PC-3 (cell line): ENCODE measurements at regions not wholly inside any gene's neighbourhood (a gene's known extent, or its start where the extent isn't known, plus 50 kb on each side); places are given as distances from the start of the nearest gene placed in this dataset.

Source experiments
- ATAC-seq: fragments of 200-7000 bp; cut with Tn5 transposase; 2 replicates; pipeline ENCODE4 v1.9.1; 2020; ENCODE audit warnings: mild to moderate bottlenecking, moderate library complexity
- BruUV-seq: library from RNA; stranded (reverse); fragments of 400-500 nt; replicated peaks from 2 replicates; lab custom pipeline; 2021; lab: Mats Ljungman, UMichigan
- CTCF ChIA-PET: fragments of 300-600 bp; sonication (Branson Sonifier 250); formaldehyde crosslinking; loops from one replicate; lab custom pipeline; 2022; ENCODE audit warnings: antibody characterized with exemption; lab: Charles Lee
- POLR2A ChIA-PET: fragments of 300-600 bp; sonication (Branson Sonifier 250); formaldehyde crosslinking; loops from one replicate; lab custom pipeline; 2022; ENCODE audit warnings: antibody characterized with exemption; ENCODE audit not compliant: unreplicated experiment; lab: Charles Lee
- DNase-seq: peaks from one replicate; pipeline ENCODE4 v3.0.0-alpha.2; 2015
- H2AFZ ChIP-seq: fragments of 300-600 bp; sonication (generic); 2 replicates; pipeline ENCODE4 v1.6.0; 2016; ENCODE audit warnings: antibody characterized with exemption, low read length
- H3F3A ChIP-seq: fragments of 300-600 bp; sonication (generic); one replicate; pipeline ENCODE4 v1.6.0; 2017; ENCODE audit warnings: antibody characterized with exemption, low read length, control low read depth, mild to moderate bottlenecking; ENCODE audit not compliant: unreplicated experiment
- H3K27ac ChIP-seq: fragments of 300-600 bp; sonication (generic); 2 replicates; pipeline ENCODE4 v1.5.1; 2016; ENCODE audit warnings: mild to moderate bottlenecking, low read length
- H3K27me3 ChIP-seq: fragments of 300-600 bp; sonication (generic); 2 replicates; pipeline ENCODE4 v1.6.1; 2016; ENCODE audit warnings: low read length, mixed read lengths
- H3K36me3 ChIP-seq: fragments of 300-600 bp; sonication (generic); 2 replicates; pipeline ENCODE4 v1.6.1; 2016; ENCODE audit warnings: low read depth, mixed run types, low read length, mixed read lengths
- H3K4me1 ChIP-seq: fragments of 300-600 bp; sonication (generic); 2 replicates; pipeline ENCODE4 v1.5.1; 2016; ENCODE audit warnings: low read length; ENCODE audit not compliant: insufficient read depth
- H3K4me2 ChIP-seq: fragments of 300-600 bp; sonication (generic); 2 replicates; pipeline ENCODE4 v1.6.0; 2016; ENCODE audit warnings: low read length
- H3K4me3 ChIP-seq: fragments of 300-600 bp; sonication (generic); 2 replicates; pipeline ENCODE4 v1.5.1; 2016; ENCODE audit warnings: mild to moderate bottlenecking, low read length, mixed read lengths
- H3K79me2 ChIP-seq: fragments of 300-600 bp; sonication (generic); 2 replicates; pipeline ENCODE4 v1.6.1; 2017; ENCODE audit warnings: low read length, mixed read lengths
- H3K9ac ChIP-seq: fragments of 300-600 bp; sonication (generic); 2 replicates; pipeline ENCODE4 v1.6.0; 2016; ENCODE audit warnings: mild to moderate bottlenecking, low read length
- H3K9me2 ChIP-seq: fragments of 300-600 bp; sonication (generic); replicated peaks from 2 replicates; pipeline ENCODE4 v1.6.1; 2016; ENCODE audit warnings: mixed run types, low read length, mixed read lengths
- H3K9me3 ChIP-seq: fragments of 300-600 bp; sonication (generic); 2 replicates; pipeline ENCODE4 v1.6.1; 2016; ENCODE audit warnings: low read length, mixed read lengths
- H4K20me1 ChIP-seq: fragments of 300-600 bp; sonication (generic); 2 replicates; pipeline ENCODE4 v1.6.1; 2016; ENCODE audit warnings: low read length, mixed read lengths
- EZH2 ChIP-seq: fragments of 300-600 bp; sonication (generic); IDR thresholded peaks from one replicate; pipeline ENCODE4 v1.6.1; 2017; ENCODE audit warnings: antibody characterized with exemption, mild to moderate bottlenecking, low read length; ENCODE audit not compliant: unreplicated experiment
- EZH2phosphoT487 ChIP-seq: fragments of 300-600 bp; sonication (generic); IDR thresholded peaks from 2 replicates; pipeline ENCODE4 v1.6.1; 2018; ENCODE audit warnings: mild to moderate bottlenecking, antibody characterized with exemption, low read length, borderline replicate concordance
- intact Hi-C: fragments of 100-400 bp; cut with micrococcal nuclease; formaldehyde crosslinking; loops from 2 replicates; pipeline ENCODE4 v1.9.0; 2023
- TF ChIP-seq, protein P1 (sequence below): fragments of 300-600 bp; sonication (generic); conservative IDR thresholded peaks from 2 replicates; pipeline ENCODE4 v1.5.1; 2017; ENCODE audit warnings: antibody characterized with exemption, low read depth, mild to moderate bottlenecking, low read length

DNA sequence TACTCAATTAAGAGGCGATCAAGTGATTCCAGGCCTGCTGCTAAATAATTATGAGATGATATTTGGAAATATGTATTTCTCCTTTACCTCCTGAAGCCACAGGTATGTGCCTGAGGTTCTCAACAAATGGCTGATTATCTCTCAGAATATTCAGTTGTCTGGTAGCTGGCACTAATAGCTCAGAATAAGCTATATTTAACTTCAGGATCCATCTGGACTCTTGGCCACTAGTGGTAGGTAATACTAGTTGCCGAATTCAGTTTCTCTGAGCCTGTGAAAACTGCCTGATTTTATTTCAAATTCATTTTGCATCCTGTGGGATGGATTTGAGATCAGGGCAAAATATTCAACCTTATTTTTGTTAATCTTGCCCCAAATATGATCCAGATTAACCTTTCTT is 499.0 kb downstream of the DIPK2A start:
- no peak overlapping the region for H2AFZ ChIP-seq
- no peak overlapping the region for H3K9ac ChIP-seq
- POLR2A ChIA-PET = no interaction called here
- no peaks in the 10 kb centered on the region for H3K4me1 ChIP-seq
- ATAC-seq (no peak), DNase-seq (no peak)
- H3F3A ChIP-seq = no peaks in the 10 kb centered on the region
- no peaks in the 10 kb centered on the region for H3K36me3 ChIP-seq
- H4K20me1 ChIP-seq = no peaks in the 10 kb centered on the region
- no peaks in the 10 kb centered on the region for H3K9me2 ChIP-seq
- TF ChIP-seq, protein P1, sequence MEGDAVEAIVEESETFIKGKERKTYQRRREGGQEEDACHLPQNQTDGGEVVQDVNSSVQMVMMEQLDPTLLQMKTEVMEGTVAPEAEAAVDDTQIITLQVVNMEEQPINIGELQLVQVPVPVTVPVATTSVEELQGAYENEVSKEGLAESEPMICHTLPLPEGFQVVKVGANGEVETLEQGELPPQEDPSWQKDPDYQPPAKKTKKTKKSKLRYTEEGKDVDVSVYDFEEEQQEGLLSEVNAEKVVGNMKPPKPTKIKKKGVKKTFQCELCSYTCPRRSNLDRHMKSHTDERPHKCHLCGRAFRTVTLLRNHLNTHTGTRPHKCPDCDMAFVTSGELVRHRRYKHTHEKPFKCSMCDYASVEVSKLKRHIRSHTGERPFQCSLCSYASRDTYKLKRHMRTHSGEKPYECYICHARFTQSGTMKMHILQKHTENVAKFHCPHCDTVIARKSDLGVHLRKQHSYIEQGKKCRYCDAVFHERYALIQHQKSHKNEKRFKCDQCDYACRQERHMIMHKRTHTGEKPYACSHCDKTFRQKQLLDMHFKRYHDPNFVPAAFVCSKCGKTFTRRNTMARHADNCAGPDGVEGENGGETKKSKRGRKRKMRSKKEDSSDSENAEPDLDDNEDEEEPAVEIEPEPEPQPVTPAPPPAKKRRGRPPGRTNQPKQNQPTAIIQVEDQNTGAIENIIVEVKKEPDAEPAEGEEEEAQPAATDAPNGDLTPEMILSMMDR = no peak
- TF ChIP-seq EZH2 (no peak), EZH2phosphoT487 (no peak)
- H3K79me2 ChIP-seq = no peaks in the 10 kb centered on the region
- intact Hi-C loops = loop anchor here (5.0 to 10.0 kb wide), 2 partner anchors 84 to 498 kb away; partner anchors contain the start of gene DIPK2A
- H3K4me3 ChIP-seq = no peak overlapping the region
- no TSS peak for BruUV-seq
- no peak overlapping the region for H3K4me2 ChIP-seq
- H3K27ac ChIP-seq = no peak overlapping the region
- H3K9me3 ChIP-seq = no peaks in the 10 kb centered on the region
- CTCF ChIA-PET = no interaction called here
- H3K27me3 ChIP-seq = no peaks in the 10 kb centered on the region

DNA sequence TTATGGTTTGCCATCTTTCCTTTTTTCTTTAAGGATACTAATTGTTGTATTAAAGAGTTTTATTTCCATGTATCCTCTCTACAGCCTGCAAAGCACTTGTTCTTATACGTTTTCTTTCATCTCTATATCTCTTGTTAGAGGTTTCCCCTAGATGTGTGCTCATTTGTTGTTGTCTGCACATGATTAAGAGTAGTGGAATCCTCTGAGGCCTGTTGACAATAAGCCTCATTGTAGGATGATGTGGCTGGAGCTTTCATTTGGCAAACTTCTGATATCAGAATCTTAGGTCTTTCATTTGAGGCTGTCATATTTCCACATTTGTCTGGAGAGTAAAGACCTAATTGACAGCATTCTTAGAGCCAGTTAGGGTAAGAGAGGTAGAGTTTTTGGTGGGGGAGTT is 506.0 kb downstream of the DIPK2A start:
- H3K4me1 ChIP-seq = no peaks in the 10 kb centered on the region
- BruUV-seq = no TSS peak
- DNase-seq (no peak), ATAC-seq (no peak)
- no peak overlapping the region for H3K27ac ChIP-seq
- no peaks in the 10 kb centered on the region for H3F3A ChIP-seq
- H4K20me1 ChIP-seq = no peaks in the 10 kb centered on the region
- intact Hi-C loops = loop anchor here (10.0 kb wide), 1 partner anchor 77 kb away; no protein-coding TSS in a partner anchor
- no peaks in the 10 kb centered on the region for H3K9me2 ChIP-seq
- CTCF ChIA-PET = no interaction called here
- no peaks in the 10 kb centered on the region for H3K27me3 ChIP-seq
- no peaks in the 10 kb centered on the region for H3K9me3 ChIP-seq
- TF ChIP-seq, protein P1 = no peak
- TF ChIP-seq EZH2 (no peak), EZH2phosphoT487 (no peak)
- no peak overlapping the region for H2AFZ ChIP-seq
- H3K4me3 ChIP-seq = no peak overlapping the region
- no peaks in the 10 kb centered on the region for H3K36me3 ChIP-seq
- H3K9ac ChIP-seq = no peak overlapping the region
- POLR2A ChIA-PET = no interaction called here
- H3K4me2 ChIP-seq = no peak overlapping the region
- no peaks in the 10 kb centered on the region for H3K79me2 ChIP-seq

DNA sequence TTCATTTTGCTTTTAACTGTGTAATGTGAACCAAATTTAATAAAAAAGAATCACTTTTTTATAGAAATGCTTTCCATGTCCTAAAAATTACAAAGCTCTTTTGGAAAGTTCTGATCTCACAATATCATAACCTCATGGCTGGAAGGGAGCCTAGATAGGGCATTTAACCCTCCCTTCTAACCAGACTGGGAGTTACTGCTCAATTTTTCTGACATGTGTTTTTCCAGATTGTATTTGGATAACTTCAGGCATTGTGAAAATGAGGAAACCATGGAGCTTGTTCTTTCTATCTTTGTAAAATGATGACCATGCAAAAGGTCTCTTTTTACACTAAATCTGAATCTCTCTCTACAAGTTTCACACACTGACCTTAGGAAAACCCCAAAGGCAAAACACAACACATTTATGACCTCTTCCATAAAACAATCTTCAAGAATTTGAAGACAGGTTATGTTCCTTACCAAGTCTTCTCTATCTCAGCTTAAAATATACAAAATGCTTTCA is 508.8 kb downstream of the DIPK2A start:
- H3K27me3 ChIP-seq = no peaks in the 10 kb centered on the region
- DNase-seq (no peak), ATAC-seq (no peak)
- no peak overlapping the region for H2AFZ ChIP-seq
- intact Hi-C loops = loop anchor here (10.0 kb wide), 1 partner anchor 284 kb away; no protein-coding TSS in a partner anchor
- no peaks in the 10 kb centered on the region for H3F3A ChIP-seq
- TF ChIP-seq EZH2 = no peak
- TF ChIP-seq, protein P1 = no peak
- no peak for TF ChIP-seq EZH2phosphoT487
- no peaks in the 10 kb centered on the region for H3K4me1 ChIP-seq
- ChIA-PET POLR2A (no interaction called here), CTCF (no interaction called here)
- H3K9me2 ChIP-seq = no peaks in the 10 kb centered on the region
- no peak overlapping the region for H3K4me3 ChIP-seq
- H3K9me3 ChIP-seq = no peaks in the 10 kb centered on the region
- no peak overlapping the region for H3K27ac ChIP-seq
- no peaks in the 10 kb centered on the region for H3K36me3 ChIP-seq
- no peaks in the 10 kb centered on the region for H3K79me2 ChIP-seq
- H3K9ac ChIP-seq = no peak overlapping the region
- BruUV-seq = no TSS peak
- H4K20me1 ChIP-seq = no peaks in the 10 kb centered on the region
- H3K4me2 ChIP-seq = no peak overlapping the region
